ENCODE measurements at regions not wholly inside any gene's neighbourhood (a gene's known extent, or its start where the extent isn't known, plus 50 kb on each side); places are given as distances from the start of the nearest gene placed in this dataset.
"Not testable (repeated sequence)": the region's sequence is repeated elsewhere in the genome, so short reads cannot be mapped to it uniquely, and the experiment has no call there.

DNA sequence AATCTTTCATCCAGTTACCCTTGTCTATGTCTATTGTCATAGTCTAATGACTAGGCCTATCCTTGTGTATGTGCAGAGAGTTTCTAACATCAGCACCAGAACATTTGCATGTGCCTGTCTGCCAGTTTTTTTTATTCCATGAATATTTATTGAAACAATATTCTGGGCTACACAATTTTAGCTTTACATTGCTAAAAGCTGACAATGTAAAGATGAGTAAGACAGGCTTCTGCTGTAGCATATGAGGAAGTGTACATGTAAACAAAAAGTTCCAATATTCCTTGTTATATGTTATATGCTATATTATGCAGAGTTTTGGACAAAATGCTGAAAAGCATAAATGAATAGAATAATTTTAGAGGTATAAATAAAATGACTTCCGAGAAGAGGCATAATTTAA, 357.7 kb downstream of the NYAP2 start:
- no peak for DNase-seq (ENCODE audit: low read depth in 2 of 2)

DNA sequence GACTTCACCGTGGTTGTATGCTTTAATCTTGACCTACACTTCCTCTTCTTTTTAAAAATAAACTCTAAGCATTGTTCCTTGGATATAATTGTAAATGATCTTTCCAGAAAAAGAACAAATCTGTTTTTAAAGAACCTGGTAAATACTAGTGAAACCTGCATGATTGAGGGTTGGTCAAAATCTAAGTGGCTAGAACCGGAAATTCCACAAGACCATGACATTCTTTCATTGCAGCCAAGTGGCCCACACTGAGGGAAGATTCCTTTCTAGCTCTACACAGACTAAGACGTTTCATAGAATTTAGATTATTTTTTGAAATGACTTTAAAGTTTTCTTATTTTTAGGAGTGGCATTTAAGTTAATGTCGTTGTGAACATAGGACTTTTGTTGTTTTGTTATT, 356.7 kb downstream of the NYAP2 start:
- DNase-seq (ENCODE audit: low read depth in 2 of 2): no peak

DNA sequence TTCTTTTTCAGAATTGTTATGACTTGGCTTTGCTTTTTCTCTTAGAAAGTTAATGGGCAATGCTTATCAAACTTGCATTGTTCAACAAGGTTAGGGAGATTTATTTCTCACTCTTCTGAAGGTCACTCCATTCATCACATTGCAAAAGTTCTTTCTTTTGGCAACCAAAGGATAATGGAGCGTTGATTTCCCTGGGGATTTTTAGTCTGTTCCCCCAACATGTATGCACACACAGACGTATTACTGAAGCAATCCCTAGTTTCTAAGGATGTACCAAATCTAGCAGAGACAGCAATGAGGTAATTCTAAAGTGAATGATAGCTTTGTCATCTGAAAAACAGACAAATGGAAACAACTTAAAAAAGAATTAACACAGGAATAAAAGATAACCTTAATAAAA, 349.1 kb downstream of the NYAP2 start:
- DNase-seq (ENCODE audit: low read depth in 2 of 2): no peak

DNA sequence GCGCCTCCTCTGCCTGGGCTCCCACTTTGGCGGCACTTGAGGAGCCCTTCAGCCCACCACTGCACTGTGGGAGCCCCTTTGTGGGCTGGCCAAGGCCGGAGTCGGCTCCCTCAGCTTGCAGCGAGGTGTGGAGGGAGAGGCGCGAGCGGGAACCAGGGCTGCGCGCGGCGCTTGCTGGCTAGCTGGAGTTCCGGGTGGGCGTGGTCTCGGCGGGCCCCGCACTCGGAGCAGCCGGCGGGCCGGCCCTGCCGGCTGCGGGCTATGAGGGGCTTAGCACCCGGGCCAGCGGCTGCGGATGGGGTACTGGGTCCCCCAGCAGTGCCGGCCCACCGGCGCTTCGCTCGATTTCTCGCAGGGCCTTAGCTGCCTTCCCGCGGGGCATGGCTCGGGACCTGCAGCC, 344.5 kb downstream of the NYAP2 start:
- not testable (repeated sequence) for DNase-seq (ENCODE audit: low read depth in 2 of 2)

DNA sequence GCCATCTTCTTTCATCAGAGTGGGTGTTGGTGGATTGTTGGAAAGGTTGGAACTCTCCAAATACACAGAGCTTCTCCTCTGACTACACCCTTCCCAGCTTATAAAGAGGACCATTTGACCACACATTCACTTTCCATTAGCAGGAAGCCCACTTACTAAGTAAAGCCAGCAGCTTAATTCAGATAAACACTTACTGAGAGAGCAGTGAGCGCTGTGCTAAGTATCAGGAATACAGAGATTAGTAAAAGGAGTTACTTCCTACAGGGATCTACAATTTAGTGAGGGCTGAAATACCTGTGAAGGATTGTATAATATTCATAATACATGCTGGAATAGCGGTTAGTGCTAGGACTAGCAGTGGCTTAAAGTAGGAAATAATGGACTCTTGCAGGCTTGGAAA, 343.0 kb downstream of the NYAP2 start:
- DNase-seq (ENCODE audit: low read depth in 2 of 2): no peak

DNA sequence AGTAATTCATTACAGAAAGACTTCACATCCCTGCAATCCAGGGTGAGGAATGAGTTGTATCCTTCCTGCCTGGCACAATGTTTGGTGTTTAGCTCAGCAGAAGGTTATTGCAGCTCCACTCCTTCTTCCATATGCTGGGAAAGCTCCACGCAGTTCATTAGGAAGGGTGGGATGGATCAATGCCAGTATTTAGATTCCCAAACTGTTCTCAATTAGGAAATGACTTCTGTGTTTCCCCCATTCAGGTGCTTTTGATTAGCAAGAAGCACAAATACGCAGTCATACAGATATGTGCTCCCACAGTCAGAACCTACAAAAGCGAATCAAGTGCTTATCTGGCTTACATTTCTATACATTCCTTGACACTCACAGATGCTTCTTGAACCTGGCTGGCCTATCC, 340.6 kb downstream of the NYAP2 start:
- no peak for DNase-seq (ENCODE audit: low read depth in 2 of 2)

DNA sequence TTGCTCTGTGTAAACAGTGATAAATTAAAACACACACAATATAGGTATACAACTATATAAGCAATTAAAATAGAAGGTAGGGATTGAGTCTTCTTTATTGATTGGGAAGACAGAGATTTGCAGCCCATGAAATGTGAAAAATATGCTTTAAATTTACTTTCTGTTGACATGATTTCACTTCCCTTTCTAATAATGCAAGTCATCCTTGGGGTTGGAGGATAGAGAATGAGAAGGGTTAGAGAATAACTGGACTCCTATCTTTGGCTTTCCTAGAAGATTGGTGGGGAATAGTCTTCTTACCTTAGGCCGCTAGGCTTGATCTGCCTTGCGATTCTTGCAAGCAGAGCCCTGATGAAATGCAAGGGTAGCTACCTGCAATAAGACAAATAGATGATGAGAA, 339.8 kb downstream of the NYAP2 start:
- no peak for DNase-seq (ENCODE audit: low read depth in 2 of 2)

DNA sequence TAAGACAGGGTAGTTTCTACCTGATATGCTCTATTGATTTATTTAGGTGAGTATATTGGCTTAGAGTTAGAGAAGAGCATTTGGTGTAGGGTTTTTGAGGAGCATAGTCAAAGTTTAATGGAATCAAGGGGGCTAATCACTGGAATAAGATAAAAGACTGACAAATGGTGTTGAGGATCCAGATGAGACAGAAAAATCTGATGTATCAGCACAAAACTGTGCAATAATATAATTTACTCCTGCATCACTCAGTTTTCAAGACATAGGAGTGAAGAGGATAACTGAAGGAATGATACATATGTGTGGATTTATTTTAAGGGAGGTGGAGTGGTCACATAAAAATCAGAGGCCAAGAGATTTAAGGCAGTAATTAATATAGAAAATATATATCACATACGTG, 339.2 kb downstream of the NYAP2 start:
- DNase-seq (ENCODE audit: low read depth in 2 of 2): no peak

DNA sequence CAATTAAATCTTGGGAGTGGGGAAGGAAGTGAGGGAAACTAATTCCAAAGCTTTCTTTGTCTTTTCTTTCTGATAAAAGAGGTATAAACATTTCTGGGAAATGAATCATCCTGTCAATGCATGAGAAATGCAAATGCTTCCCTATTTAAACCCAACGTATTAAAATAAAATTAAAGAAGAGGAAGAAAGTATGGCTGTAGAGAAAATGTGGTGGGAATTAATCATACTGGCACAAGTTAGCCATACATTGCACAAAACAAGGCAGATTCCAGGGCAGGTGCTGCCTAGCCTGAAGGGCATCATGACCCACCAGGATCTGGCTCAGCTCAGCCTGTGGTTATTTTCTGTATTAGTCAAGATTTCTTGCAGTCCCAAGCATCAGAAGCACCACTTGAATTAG, 338.0 kb downstream of the NYAP2 start:
- DNase-seq (ENCODE audit: low read depth in 2 of 2): no peak

DNA sequence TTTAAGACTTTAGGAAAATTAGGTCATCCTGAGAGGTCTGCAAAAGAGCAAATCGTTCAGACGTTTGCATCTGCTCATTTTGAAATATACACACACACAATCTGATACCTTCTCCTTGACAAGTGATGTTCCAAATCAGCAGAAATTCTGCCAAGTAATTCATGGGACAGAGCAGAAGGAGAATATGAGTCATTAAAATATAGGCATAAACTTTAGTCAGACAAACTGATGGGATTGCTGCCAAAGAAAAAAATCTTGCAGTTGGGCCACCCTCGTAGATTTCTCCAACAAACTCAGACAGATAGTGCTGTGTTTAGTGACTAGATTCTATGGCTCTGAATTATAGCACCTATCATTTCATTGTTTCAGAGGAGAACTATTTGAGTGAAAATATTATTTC, 336.3 kb downstream of the NYAP2 start:
- DNase-seq (ENCODE audit: low read depth in 2 of 2): no peak

DNA sequence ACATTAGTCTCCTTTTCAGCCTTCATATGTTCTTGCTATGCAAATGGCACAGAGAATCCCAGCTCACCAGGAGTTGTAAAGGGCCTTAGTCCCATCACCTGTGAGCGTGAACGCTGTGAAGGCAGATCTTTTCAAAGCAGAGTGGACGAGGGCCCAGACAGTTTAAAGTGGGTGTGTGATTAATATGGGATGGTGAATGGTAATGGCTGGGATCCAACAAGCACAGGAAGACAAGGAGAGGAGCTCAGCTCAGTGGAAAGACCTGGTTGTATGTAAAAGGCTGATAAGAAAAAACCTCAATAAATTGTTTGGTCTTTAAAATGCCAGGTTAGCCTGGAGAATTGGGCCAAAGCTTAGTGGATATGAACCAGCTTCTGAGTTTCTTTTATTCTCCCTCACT, 326.2 kb downstream of the NYAP2 start:
- DNase-seq (ENCODE audit: low read depth in 2 of 2): no peak
